ENCODE measurements at regions not wholly inside any gene's neighbourhood (a gene's known extent, or its start where the extent isn't known, plus 50 kb on each side); places are given as distances from the start of the nearest gene placed in this dataset.
"Not testable (repeated sequence)": the region's sequence is repeated elsewhere in the genome, so short reads cannot be mapped to it uniquely, and the experiment has no call there.

DNA sequence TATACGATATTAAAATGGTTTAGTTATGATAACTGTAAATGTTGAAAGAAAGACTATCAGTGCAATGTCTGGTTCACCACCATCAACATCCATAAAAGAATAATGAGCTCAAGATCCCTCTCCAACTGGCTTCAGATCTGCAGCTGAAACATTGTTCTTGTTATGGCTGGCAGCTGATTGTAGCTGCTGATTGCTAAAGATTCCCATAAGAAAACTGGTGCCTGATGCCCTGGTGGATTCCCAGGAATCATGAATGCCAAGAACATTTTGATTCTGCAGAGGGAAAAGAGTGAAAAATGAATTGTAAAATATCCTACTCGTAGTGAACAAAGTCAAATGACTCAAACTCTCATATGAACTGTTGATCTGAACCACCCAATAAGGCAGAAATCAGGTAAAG, 1160.2 kb downstream of the EPHA7 start:
- no peak for TF ChIP-seq CTCF (conservative IDR thresholded peaks at IDR 0.05; ENCODE audit: low read depth, low read length)
- DNase-seq (ENCODE audit: low read depth), result no peak
- H3K4me3 ChIP-seq (ENCODE audit: low read depth, low read length), result no peak overlapping the region

DNA sequence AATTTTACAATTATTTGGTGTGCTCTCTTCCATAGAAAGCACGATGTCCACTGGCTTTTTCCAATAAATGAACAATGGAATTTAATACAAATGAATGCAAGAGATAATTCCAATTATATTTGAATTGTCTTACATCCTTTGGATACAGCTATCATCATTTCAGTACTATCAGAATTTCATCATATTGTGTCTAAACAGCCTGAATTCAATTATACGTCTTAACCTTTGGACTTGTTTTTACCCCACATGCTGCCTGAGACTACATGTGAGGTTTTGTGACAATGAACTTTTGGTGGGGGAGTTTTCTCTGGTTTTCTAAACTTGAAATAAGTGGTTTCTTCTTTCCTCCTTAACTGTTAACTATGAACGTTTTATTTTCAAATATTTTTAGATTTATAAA, 1176.0 kb downstream of the EPHA7 start:
- TF ChIP-seq CTCF (conservative IDR thresholded peaks at IDR 0.05; ENCODE audit: low read depth, low read length), result no peak
- H3K4me3 ChIP-seq (ENCODE audit: low read depth, low read length), result no peak overlapping the region
- DNase-seq (ENCODE audit: low read depth), result no peak

DNA sequence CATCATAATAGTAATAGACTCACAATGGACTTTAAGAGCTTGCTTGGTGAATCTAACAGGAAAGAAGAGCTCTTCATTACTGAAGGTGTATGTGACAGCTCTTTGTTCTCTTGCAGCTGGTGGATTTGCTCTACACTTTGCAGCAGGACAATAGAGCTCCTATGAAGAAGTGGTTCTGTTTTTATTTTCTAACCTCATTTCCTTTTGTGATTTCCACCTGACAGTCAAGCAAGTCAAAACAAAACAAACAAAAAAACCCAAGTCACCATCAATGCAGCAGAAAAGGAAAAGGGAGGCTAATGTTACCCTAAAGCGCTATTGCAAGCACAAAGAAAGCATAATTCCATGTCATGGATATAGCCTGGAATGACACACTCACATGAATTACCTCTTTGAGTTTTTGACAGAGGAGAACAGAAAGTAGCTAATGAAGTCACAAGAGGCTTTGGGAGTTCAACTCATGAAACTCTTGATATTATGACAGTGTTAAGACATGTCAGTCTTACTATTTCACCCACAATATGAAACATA, 1188.1 kb downstream of the EPHA7 start:
- no peak for DNase-seq (ENCODE audit: low read depth)
- H3K4me3 ChIP-seq (ENCODE audit: low read depth, low read length), result no peak overlapping the region
- no peak for TF ChIP-seq CTCF (conservative IDR thresholded peaks at IDR 0.05; ENCODE audit: low read depth, low read length)

GRCh38 chr6:92219987-92220386, 1199.4 kb downstream of the EPHA7 start:
- not testable (repeated sequence) for DNase-seq (ENCODE audit: low read depth); H3K4me3 ChIP-seq (ENCODE audit: low read depth, low read length)

DNA sequence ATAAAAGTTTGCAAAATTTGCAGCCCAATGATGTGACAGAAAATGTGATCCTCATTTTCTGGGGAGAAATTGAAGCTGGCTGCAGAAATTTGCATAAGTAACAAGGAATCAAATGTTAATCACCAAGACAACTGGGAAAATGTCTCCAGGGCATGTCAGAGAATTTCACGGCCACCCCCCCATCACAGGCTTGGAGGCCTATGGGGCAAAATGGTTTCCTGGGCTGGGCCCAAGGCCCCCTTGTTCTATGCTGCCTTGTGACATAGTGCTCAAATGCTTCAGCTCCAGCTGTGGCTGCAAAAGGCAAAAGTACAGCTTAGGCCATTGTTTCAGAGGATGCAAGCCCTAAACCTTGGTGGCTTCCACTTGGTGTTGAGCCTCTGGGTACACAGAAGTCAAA, 1202.6 kb downstream of the EPHA7 start:
- no peak for TF ChIP-seq CTCF (conservative IDR thresholded peaks at IDR 0.05; ENCODE audit: low read depth, low read length)
- H3K4me3 ChIP-seq (ENCODE audit: low read depth, low read length), result no peak overlapping the region
- no peak for DNase-seq (ENCODE audit: low read depth)

DNA sequence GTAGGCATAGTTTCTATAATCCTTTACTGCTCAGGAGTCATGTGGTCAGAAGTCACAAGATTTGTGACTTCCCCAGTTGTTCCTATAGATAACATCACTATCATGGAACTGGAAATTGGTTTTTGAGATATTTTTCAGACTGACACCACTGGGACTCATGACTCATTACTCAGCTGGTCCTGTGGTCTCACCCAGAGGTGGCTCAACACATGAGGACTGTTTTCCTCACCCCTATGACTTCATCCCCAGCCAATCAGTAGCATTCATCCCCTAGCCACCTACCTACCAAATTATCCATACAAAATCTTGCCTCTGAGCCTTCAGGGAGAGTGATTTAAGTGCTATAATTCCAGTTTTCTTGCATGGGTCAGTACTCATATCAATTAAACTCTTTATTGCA, 1217.7 kb downstream of the EPHA7 start:
- TF ChIP-seq CTCF (conservative IDR thresholded peaks at IDR 0.05; ENCODE audit: low read depth, low read length), result no peak
- H3K4me3 ChIP-seq (ENCODE audit: low read depth, low read length), result no peak overlapping the region
- peak; percentile 7 for DNase-seq (ENCODE audit: low read depth)

DNA sequence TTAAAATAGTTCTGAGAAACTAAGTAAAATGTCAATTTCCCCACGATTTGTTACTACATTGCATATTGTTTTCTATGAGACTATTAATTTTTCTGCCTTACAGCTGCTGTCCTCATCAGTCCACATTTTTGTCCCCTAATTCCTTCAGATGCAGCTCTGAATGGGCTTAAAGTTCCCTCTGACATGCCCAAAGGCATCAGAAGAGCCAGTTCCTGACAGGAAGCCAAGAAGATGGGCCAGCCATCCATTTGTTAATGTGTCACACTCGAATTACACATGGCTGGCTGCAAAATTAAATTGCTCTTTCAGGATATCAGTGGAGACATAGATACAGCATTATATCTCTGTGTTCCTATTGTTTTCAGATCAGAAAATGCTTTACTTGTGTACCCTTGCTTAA, 1223.0 kb downstream of the EPHA7 start:
- no peak for DNase-seq (ENCODE audit: low read depth)
- no peak overlapping the region for H3K4me3 ChIP-seq (ENCODE audit: low read depth, low read length)
- no peak for TF ChIP-seq CTCF (conservative IDR thresholded peaks at IDR 0.05; ENCODE audit: low read depth, low read length)

DNA sequence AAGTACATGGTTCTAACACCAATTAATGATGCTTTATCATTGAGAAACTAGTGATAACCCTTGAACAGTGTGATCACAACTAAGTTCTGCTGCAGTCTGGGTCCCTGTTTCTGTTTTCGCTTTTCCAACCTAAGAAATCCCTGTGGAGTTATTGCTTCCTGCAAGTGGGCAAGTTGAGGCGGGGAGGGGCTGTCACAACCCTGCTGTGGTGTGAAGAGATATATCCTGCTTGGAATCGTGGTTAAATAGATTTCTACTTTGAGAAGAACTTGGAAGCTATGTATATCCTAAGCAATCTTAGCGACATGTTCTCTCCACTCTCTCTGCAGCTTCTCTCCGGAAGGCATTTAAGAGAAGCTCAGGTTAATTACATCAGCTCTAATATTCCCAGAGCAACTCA, 1223.6 kb downstream of the EPHA7 start:
- no peak for TF ChIP-seq CTCF (conservative IDR thresholded peaks at IDR 0.05; ENCODE audit: low read depth, low read length)
- no peak for DNase-seq (ENCODE audit: low read depth)

More for the DNA sequence above, 1223.6 kb downstream of the EPHA7 start:
- no peak overlapping the region for H3K4me3 ChIP-seq (ENCODE audit: low read depth, low read length)
